Smooth muscle cell (in vitro differentiated cells): ENCODE measurements at regions not wholly inside any gene's neighbourhood (a gene's known extent, or its start where the extent isn't known, plus 50 kb on each side); places are given as distances from the start of the nearest gene placed in this dataset.

Experiments used
- DNase-seq: peaks from one replicate; lab custom pipeline; 2025; ENCODE audit not compliant: unreplicated experiment; lab: John Stamatoyannopoulos, UW
- H2AFZ ChIP-seq: fragments of 200-600 bp; sonication (generic); 2 replicates; pipeline ENCODE4 v1.6.0; 2016; ENCODE audit warnings: antibody characterized with exemption, low read depth, mild to moderate bottlenecking
- H3F3A ChIP-seq: fragments of 200-600 bp; sonication (generic); 2 replicates; pipeline ENCODE4 v1.6.0; 2017; ENCODE audit warnings: antibody characterized with exemption, low read depth
- H3K27ac ChIP-seq: fragments of 200-600 bp; sonication (generic); 2 replicates; pipeline ENCODE4 v1.5.1; 2016; ENCODE audit warnings: low read depth, mild to moderate bottlenecking
- H3K27me3 ChIP-seq: fragments of 200-600 bp; sonication (generic); 2 replicates; pipeline ENCODE4 v1.6.1; 2016; ENCODE audit warnings: low read depth, mild to moderate bottlenecking
- H3K36me3 ChIP-seq: fragments of 200-600 bp; sonication (generic); 2 replicates; pipeline ENCODE4 v1.5.1; 2016; ENCODE audit warnings: low read depth
- H3K4me1 ChIP-seq: fragments of 200-600 bp; sonication (generic); 2 replicates; pipeline ENCODE4 v1.5.1; 2016; ENCODE audit warnings: low read depth
- H3K4me2 ChIP-seq: fragments of 200-600 bp; sonication (generic); 2 replicates; pipeline ENCODE4 v1.6.0; 2016; ENCODE audit warnings: mild to moderate bottlenecking
- H3K4me3 ChIP-seq: fragments of 200-600 bp; sonication (generic); 2 replicates; pipeline ENCODE4 v1.5.1; 2016; ENCODE audit warnings: mild to moderate bottlenecking
- H3K79me2 ChIP-seq: fragments of 200-600 bp; sonication (generic); 2 replicates; pipeline ENCODE4 v1.6.0; 2016; ENCODE audit warnings: low read depth, mild to moderate bottlenecking
- H3K9ac ChIP-seq: fragments of 200-600 bp; sonication (generic); 2 replicates; pipeline ENCODE4 v1.6.0; 2016; ENCODE audit warnings: low read depth
- H3K9me3 ChIP-seq: fragments of 200-600 bp; sonication (generic); replicated peaks from 2 replicates; pipeline ENCODE4 v1.5.1; 2016; ENCODE audit warnings: low read depth
- H4K20me1 ChIP-seq: fragments of 200-600 bp; sonication (generic); 2 replicates; pipeline ENCODE4 v1.6.0; 2016; ENCODE audit warnings: low read depth
- CTCF ChIP-seq: fragments of 200-600 bp; sonication (generic); IDR thresholded peaks from 2 replicates; pipeline ENCODE4 v1.5.1; 2017; ENCODE audit warnings: borderline replicate concordance, mild to moderate bottlenecking, antibody characterized with exemption; ENCODE audit not compliant: insufficient read depth, poor library complexity, severe bottlenecking
- WGBS: methylation state at CpG from one replicate; pipeline ENCODE4 v1.1.7; 2016; ENCODE audit warnings: low lambda C conversion rate; 5-methylcytosine and 5-hydroxymethylcytosine counted together

GRCh38 chr12:92035477-92035876, 110.2 kb downstream of the BTG1 start:
- Histone ChIP-seq H3K4me2 (no peak overlapping the region), H4K20me1 (no peaks in the 10 kb centered on the region), H3K27me3 (no peaks in the 10 kb centered on the region), H3K79me2 (no peaks in the 10 kb centered on the region), H3K4me1 (peaks cover 6% of the 10 kb centered on the region), H3K27ac (no peak overlapping the region), H2AFZ (peak overlapping the region; percentile 83), H3K9me3 (no peaks in the 10 kb centered on the region), H3K9ac (no peak overlapping the region), H3F3A (no peaks in the 10 kb centered on the region), H3K36me3 (no peaks in the 10 kb centered on the region), H3K4me3 (peak overlapping the region; percentile 33)
- TF ChIP-seq CTCF, result no peak
- no peak for DNase-seq
- WGBS, result 86% methylated on average over 1 of the region's 1 CpG

GRCh38 chr12:92034858-92035401, 110.7 kb downstream of the BTG1 start:
- no peaks in the 10 kb centered on the region for H3K79me2 ChIP-seq
- peaks cover 6% of the 10 kb centered on the region for H3K4me1 ChIP-seq
- no peaks in the 10 kb centered on the region for H3K27me3 ChIP-seq
- H3K27ac ChIP-seq, result no peak overlapping the region
- H3K36me3 ChIP-seq, result no peaks in the 10 kb centered on the region
- H4K20me1 ChIP-seq, result no peaks in the 10 kb centered on the region
- H2AFZ ChIP-seq, result peak overlapping the region; percentile 83
- no peak for TF ChIP-seq CTCF
- H3K9me3 ChIP-seq, result no peaks in the 10 kb centered on the region
- no peak overlapping the region for H3K9ac ChIP-seq
- H3K4me3 ChIP-seq, result peak overlapping the region; percentile 33
- peak overlapping the region; percentile 76 for H3K4me2 ChIP-seq
- no peak for DNase-seq
- H3F3A ChIP-seq, result no peaks in the 10 kb centered on the region
- 30% methylated on average over 10 of the region's 10 CpGs for WGBS

- H3K9me3 ChIP-seq, result no peaks in the 10 kb centered on the region
- 77% methylated on average over 2 of the region's 2 CpGs for WGBS
- H2AFZ ChIP-seq, result no peak overlapping the region
- TF ChIP-seq CTCF, result no peak
- H3K4me1 ChIP-seq, result peaks cover 6% of the 10 kb centered on the region
- DNase-seq, result no peak
- H3K79me2 ChIP-seq, result no peaks in the 10 kb centered on the region
- H3K27ac ChIP-seq, result no peak overlapping the region
- H3F3A ChIP-seq, result no peaks in the 10 kb centered on the region
- no peaks in the 10 kb centered on the region for H4K20me1 ChIP-seq
- no peak overlapping the region for H3K4me3 ChIP-seq
- no peaks in the 10 kb centered on the region for H3K27me3 ChIP-seq
- no peak overlapping the region for H3K9ac ChIP-seq
- H3K36me3 ChIP-seq, result no peaks in the 10 kb centered on the region
- no peak overlapping the region for H3K4me2 ChIP-seq
Observed at GRCh38 chr12:92034083-92034482, 111.6 kb downstream of the BTG1 start.

GRCh38 chr12:92032965-92033364, 112.7 kb downstream of the BTG1 start:
- Histone ChIP-seq H3K4me1 (peaks cover 6% of the 10 kb centered on the region), H3K27ac (no peak overlapping the region), H3K9me3 (no peaks in the 10 kb centered on the region), H3K4me2 (no peak overlapping the region), H3K27me3 (no peaks in the 10 kb centered on the region), H3K4me3 (no peak overlapping the region), H3K9ac (no peak overlapping the region), H4K20me1 (no peaks in the 10 kb centered on the region), H3K79me2 (no peaks in the 10 kb centered on the region), H3K36me3 (no peaks in the 10 kb centered on the region), H3F3A (no peaks in the 10 kb centered on the region), H2AFZ (no peak overlapping the region)
- no peak for TF ChIP-seq CTCF
- 83% methylated on average over 3 of the region's 3 CpGs for WGBS
- no peak for DNase-seq
